ENCODE measurements at regions not wholly inside any gene's neighbourhood (a gene's known extent, or its start where the extent isn't known, plus 50 kb on each side); places are given as distances from the start of the nearest gene placed in this dataset.
"Not testable (repeated sequence)": the region's sequence is repeated elsewhere in the genome, so short reads cannot be mapped to it uniquely, and the experiment has no call there.

GRCh38 chr1:72371259-72372035, 89.1 kb upstream of the NEGR1 start:
- no peak for TF ChIP-seq CTCF (IDR thresholded peaks at IDR 0.05; ENCODE audit: low read depth, low read length, missing control alignments)

GRCh38 chr1:72370836-72371235, 88.5 kb upstream of the NEGR1 start:
- DNase-seq (ENCODE audit: low read depth); H3K4me3 ChIP-seq (ENCODE audit: low read depth, low read length): not testable (repeated sequence)

More at GRCh38 chr1:72371259-72372035, 89.1 kb upstream of the NEGR1 start:
- DNase-seq (ENCODE audit: low read depth): no peak
- H3K4me3 ChIP-seq (ENCODE audit: low read depth, low read length): no peak overlapping the region

- no peak overlapping the region for H3K4me3 ChIP-seq (ENCODE audit: low read depth, low read length)
- DNase-seq (ENCODE audit: low read depth): no peak
- TF ChIP-seq CTCF (IDR thresholded peaks at IDR 0.05; ENCODE audit: low read depth, low read length, missing control alignments): no peak
Observed at GRCh38 chr1:72369069-72369757, 86.9 kb upstream of the NEGR1 start.

- no peak overlapping the region for H3K4me3 ChIP-seq (ENCODE audit: low read depth, low read length)
- no peak for DNase-seq (ENCODE audit: low read depth)
- no peak for TF ChIP-seq CTCF (IDR thresholded peaks at IDR 0.05; ENCODE audit: low read depth, low read length, missing control alignments)
Observed at GRCh38 chr1:72366466-72366865, 84.1 kb upstream of the NEGR1 start.

- no peak for TF ChIP-seq CTCF (IDR thresholded peaks at IDR 0.05; ENCODE audit: low read depth, low read length, missing control alignments)
- H3K4me3 ChIP-seq (ENCODE audit: low read depth, low read length): no peak overlapping the region
- no peak for DNase-seq (ENCODE audit: low read depth)
Observed at GRCh38 chr1:72365693-72366092, 83.4 kb upstream of the NEGR1 start.

- no peak overlapping the region for H3K4me3 ChIP-seq (ENCODE audit: low read depth, low read length)
- no peak for TF ChIP-seq CTCF (IDR thresholded peaks at IDR 0.05; ENCODE audit: low read depth, low read length, missing control alignments)
- no peak for DNase-seq (ENCODE audit: low read depth)
Observed at GRCh38 chr1:72362538-72362937, 80.2 kb upstream of the NEGR1 start.

- no peak overlapping the region for H3K4me3 ChIP-seq (ENCODE audit: low read depth, low read length)
- TF ChIP-seq CTCF (IDR thresholded peaks at IDR 0.05; ENCODE audit: low read depth, low read length, missing control alignments): no peak
- no peak for DNase-seq (ENCODE audit: low read depth)
Observed at GRCh38 chr1:72357411-72357810, 75.1 kb upstream of the NEGR1 start.

Data from GM12864 (cell line).